22Rv1 (cell line): ENCODE measurements at regions not wholly inside any gene's neighbourhood (a gene's known extent, or its start where the extent isn't known, plus 50 kb on each side); places are given as distances from the start of the nearest gene placed in this dataset.

Experiments
- ZFX ChIP-seq: fragments of 450-650 bp; IDR thresholded peaks from 2 replicates; pipeline ENCODE4 v1.6.1; 2017; ENCODE audit warnings: antibody characterized with exemption, borderline replicate concordance
- TF ChIP-seq, protein P1 (sequence below): fragments of 450-650 bp; IDR thresholded peaks from 2 replicates; pipeline ENCODE4 v1.5.1; 2017; ENCODE audit warnings: mild to moderate bottlenecking

DNA sequence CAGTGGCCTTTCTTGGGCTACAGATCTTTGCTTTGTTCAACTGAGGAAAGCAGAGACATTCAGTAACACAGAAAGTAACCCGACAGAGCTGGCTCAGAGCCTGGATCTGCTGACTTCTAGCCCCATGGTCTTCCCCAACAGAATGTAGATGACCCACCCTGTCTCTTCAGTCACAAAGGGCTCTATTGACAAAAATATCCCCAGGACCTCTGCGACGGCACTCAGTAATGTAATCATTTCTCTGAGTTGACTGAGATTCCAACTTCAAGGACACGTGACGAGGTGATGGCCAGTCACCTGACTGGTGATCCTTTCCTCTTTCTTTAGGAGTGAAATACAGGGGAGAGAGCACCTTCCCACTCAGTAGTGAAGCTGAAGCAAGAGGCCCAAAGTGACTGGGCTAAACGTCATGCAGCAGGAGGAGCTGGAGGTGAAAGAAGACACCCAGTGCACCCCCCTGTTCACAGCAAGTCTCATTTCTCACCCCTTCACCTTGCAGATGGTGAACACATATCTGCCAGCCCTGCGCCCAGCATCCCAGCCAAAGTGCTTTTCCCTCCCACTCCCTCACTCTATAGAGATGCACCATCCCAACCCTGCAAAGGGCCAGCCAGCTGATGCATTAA is 179.2 kb upstream of the EGLN3 start:
- TF ChIP-seq, protein P1, sequence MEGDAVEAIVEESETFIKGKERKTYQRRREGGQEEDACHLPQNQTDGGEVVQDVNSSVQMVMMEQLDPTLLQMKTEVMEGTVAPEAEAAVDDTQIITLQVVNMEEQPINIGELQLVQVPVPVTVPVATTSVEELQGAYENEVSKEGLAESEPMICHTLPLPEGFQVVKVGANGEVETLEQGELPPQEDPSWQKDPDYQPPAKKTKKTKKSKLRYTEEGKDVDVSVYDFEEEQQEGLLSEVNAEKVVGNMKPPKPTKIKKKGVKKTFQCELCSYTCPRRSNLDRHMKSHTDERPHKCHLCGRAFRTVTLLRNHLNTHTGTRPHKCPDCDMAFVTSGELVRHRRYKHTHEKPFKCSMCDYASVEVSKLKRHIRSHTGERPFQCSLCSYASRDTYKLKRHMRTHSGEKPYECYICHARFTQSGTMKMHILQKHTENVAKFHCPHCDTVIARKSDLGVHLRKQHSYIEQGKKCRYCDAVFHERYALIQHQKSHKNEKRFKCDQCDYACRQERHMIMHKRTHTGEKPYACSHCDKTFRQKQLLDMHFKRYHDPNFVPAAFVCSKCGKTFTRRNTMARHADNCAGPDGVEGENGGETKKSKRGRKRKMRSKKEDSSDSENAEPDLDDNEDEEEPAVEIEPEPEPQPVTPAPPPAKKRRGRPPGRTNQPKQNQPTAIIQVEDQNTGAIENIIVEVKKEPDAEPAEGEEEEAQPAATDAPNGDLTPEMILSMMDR, result no peak
- no peak for TF ChIP-seq ZFX
